ENCODE measurements at regions not wholly inside any gene's neighbourhood (a gene's known extent, or its start where the extent isn't known, plus 50 kb on each side); places are given as distances from the start of the nearest gene placed in this dataset.
A peak's percentile ranks its signal among the peaks of the same experiment; 100 is the strongest.

- no peaks in the 10 kb centered on the region for H3K27me3 Mint-ChIP-seq (ENCODE audit: insufficient read depth)
- H3K9me3 Mint-ChIP-seq, result no peaks in the 10 kb centered on the region
- H3K36me3 Mint-ChIP-seq (ENCODE audit: low read depth), result no peaks in the 10 kb centered on the region
- Histone ChIP-seq H3K27ac (ENCODE audit: low read depth, low read length) (no peak overlapping the region), H3K27me3 (ENCODE audit: control insufficient read depth, insufficient read depth, low read length, poor library complexity, severe bottlenecking) (no peaks in the 10 kb centered on the region), H3K4me3 (ENCODE audit: low read length) (no peak overlapping the region), H3K36me3 (ENCODE audit: control insufficient read depth, insufficient read depth, low read length) (no peaks in the 10 kb centered on the region), H3K9me3 (ENCODE audit: control insufficient read depth, low read length) (no peaks in the 10 kb centered on the region), H3K9ac (ENCODE audit: extremely low read depth, low read length, poor library complexity, severe bottlenecking) (no peak overlapping the region), H3K4me1 (ENCODE audit: control insufficient read depth, insufficient read depth, low read length) (peaks cover 14% of the 10 kb centered on the region)
- DNase-seq, result no peak
- no peak overlapping the region for H3K27ac Mint-ChIP-seq
- H3K4me1 Mint-ChIP-seq, result peaks cover 32% of the 10 kb centered on the region
- WGBS, 2 experiments (ENCODE audit: insufficient coverage in 1 of 2, insufficient read length in 1 of 2), result 89 to 96% methylated on average over 1 to 3 of the region's 3 CpGs
- no peak for TF ChIP-seq CTCF (conservative IDR thresholded peaks at IDR 0.05)
- no peak overlapping the region for H3K4me3 Mint-ChIP-seq
Observed at GRCh38 chr6:97462031-97462430, 179.0 kb upstream of the MMS22L start.

- WGBS, 2 experiments (ENCODE audit: insufficient coverage in 1 of 2, insufficient read length in 1 of 2), result 61 to 100% methylated on average over 1 to 4 of the region's 4 CpGs
Observed at GRCh38 chr6:97462938-97463598, 180.1 kb upstream of the MMS22L start.

GRCh38 chr6:97465877-97466561 lies 183.0 kb upstream of the MMS22L start:
- no peaks in the 10 kb centered on the region for H3K36me3 Mint-ChIP-seq (ENCODE audit: low read depth)
- Histone ChIP-seq H3K27ac (ENCODE audit: low read depth, low read length) (no peak overlapping the region), H3K27me3 (ENCODE audit: control insufficient read depth, insufficient read depth, low read length, poor library complexity, severe bottlenecking) (no peaks in the 10 kb centered on the region), H3K36me3 (ENCODE audit: control insufficient read depth, insufficient read depth, low read length) (no peaks in the 10 kb centered on the region), H3K4me1 (ENCODE audit: control insufficient read depth, insufficient read depth, low read length) (peaks cover 14% of the 10 kb centered on the region), H3K9me3 (ENCODE audit: control insufficient read depth, low read length) (no peaks in the 10 kb centered on the region), H3K4me3 (ENCODE audit: low read length) (no peak overlapping the region), H3K9ac (ENCODE audit: extremely low read depth, low read length, poor library complexity, severe bottlenecking) (no peak overlapping the region)
- DNase-seq, result peak; percentile 66
- no peak overlapping the region for H3K27ac Mint-ChIP-seq
- 39 to 49% methylated on average over 3 to 6 of the region's 6 CpGs for WGBS, 2 experiments (ENCODE audit: insufficient coverage in 1 of 2, insufficient read length in 1 of 2)
- H3K4me1 Mint-ChIP-seq, result peaks cover 27% of the 10 kb centered on the region
- H3K9me3 Mint-ChIP-seq, result no peaks in the 10 kb centered on the region
- H3K4me3 Mint-ChIP-seq, result no peak overlapping the region
- peak; percentile 53 for TF ChIP-seq CTCF (conservative IDR thresholded peaks at IDR 0.05)
- H3K27me3 Mint-ChIP-seq (ENCODE audit: insufficient read depth), result no peaks in the 10 kb centered on the region

More at GRCh38 chr6:97462938-97463598, 180.1 kb upstream of the MMS22L start:
- no peaks in the 10 kb centered on the region for H3K9me3 Mint-ChIP-seq
- no peaks in the 10 kb centered on the region for H3K27me3 Mint-ChIP-seq (ENCODE audit: insufficient read depth)
- no peaks in the 10 kb centered on the region for H3K36me3 Mint-ChIP-seq (ENCODE audit: low read depth)
- Histone ChIP-seq H3K36me3 (ENCODE audit: control insufficient read depth, insufficient read depth, low read length) (no peaks in the 10 kb centered on the region), H3K4me1 (ENCODE audit: control insufficient read depth, insufficient read depth, low read length) (peaks cover 14% of the 10 kb centered on the region), H3K4me3 (ENCODE audit: low read length) (no peak overlapping the region), H3K9ac (ENCODE audit: extremely low read depth, low read length, poor library complexity, severe bottlenecking) (no peak overlapping the region), H3K27ac (ENCODE audit: low read depth, low read length) (no peak overlapping the region), H3K27me3 (ENCODE audit: control insufficient read depth, insufficient read depth, low read length, poor library complexity, severe bottlenecking) (no peaks in the 10 kb centered on the region), H3K9me3 (ENCODE audit: control insufficient read depth, low read length) (no peaks in the 10 kb centered on the region)
- no peak for TF ChIP-seq CTCF (conservative IDR thresholded peaks at IDR 0.05)
- no peak for DNase-seq
- H3K4me3 Mint-ChIP-seq, result no peak overlapping the region
- no peak overlapping the region for H3K27ac Mint-ChIP-seq
- peaks cover 32% of the 10 kb centered on the region for H3K4me1 Mint-ChIP-seq
